B cell (primary cell): ENCODE measurements at regions not wholly inside any gene's neighbourhood (a gene's known extent, or its start where the extent isn't known, plus 50 kb on each side); places are given as distances from the start of the nearest gene placed in this dataset.

Experiments
- ATAC-seq: fragments of 200-7000 bp; cut with Tn5 transposase; one replicate; pipeline ENCODE4 v1.10.0; 2021; ENCODE audit warnings: low read depth, mild to moderate bottlenecking, moderate number of reproducible peaks, moderate library complexity
- CTCF ChIA-PET: fragments of 350-600 bp; sonication (Branson Sonifier 250); formaldehyde crosslinking; loops from one replicate; lab custom pipeline; 2021; ENCODE audit warnings: antibody characterized with exemption, inconsistent platforms; lab: Charles Lee
- POLR2A ChIA-PET: fragments of 350-600 bp; sonication (Branson Sonifier 250); formaldehyde crosslinking; loops from one replicate; lab custom pipeline; 2021; ENCODE audit warnings: antibody characterized with exemption; lab: Charles Lee
- DNase-seq: peaks from one replicate; pipeline ENCODE4 v3.0.0; 2013
- H2AFZ ChIP-seq: 2 replicates; pipeline ENCODE4 v1.6.1; 2012; ENCODE audit warnings: mild to moderate bottlenecking, low read depth, low read length; ENCODE audit not compliant: insufficient read depth, poor library complexity, severe bottlenecking
- H3K27ac ChIP-seq, 2 donors: 1 replicate in 1 of 2; 2 replicates in 1 of 2; pipeline ENCODE4 v1.5.1; 2012 to 2013; ENCODE audit warnings: low read length in 2 of 2, mild to moderate bottlenecking in 2 of 2, moderate library complexity in 1 of 2
- H3K27me3 ChIP-seq, 4 experiments: fragments of 200-600 bp in 1 of 4; sonication (generic) in 1 of 4; replicated peaks in 1 of 4; 1 replicate in 2 of 4; 2 replicates in 2 of 4; pipeline versions ENCODE4 v1.6.1 to v1.7.0; 2013 to 2016; ENCODE audit warnings: low read length in 3 of 4, mild to moderate bottlenecking in 2 of 4, mixed read lengths in 1 of 4, moderate library complexity in 1 of 4; ENCODE audit not compliant: insufficient read depth in 4 of 4, control insufficient read depth in 3 of 4; ENCODE audit errors: control extremely low read depth in 1 of 4
- H3K36me3 ChIP-seq, 2 experiments: replicated peaks in 1 of 2; 1 replicate in 1 of 2; 2 replicates in 1 of 2; pipeline versions ENCODE4 v1.6.1 to v1.7.1; 2013; ENCODE audit warnings: low read length in 1 of 2; ENCODE audit not compliant: insufficient read depth in 2 of 2, control insufficient read depth in 1 of 2; ENCODE audit errors: control extremely low read depth in 1 of 2, extremely low read depth in 1 of 2
- H3K4me1 ChIP-seq, 2 donors: fragments of 200-600 bp in 1 of 2; sonication (generic) in 1 of 2; 1 replicate in 1 of 2; 2 replicates in 1 of 2; pipeline versions ENCODE4 v1.5.1 to v1.6.1; 2013 to 2017; ENCODE audit warnings: low read length in 2 of 2; ENCODE audit not compliant: control insufficient read depth in 2 of 2, insufficient read depth in 2 of 2
- H3K4me2 ChIP-seq: replicated peaks from 2 replicates; pipeline ENCODE3; 2012; ENCODE audit warnings: mild to moderate bottlenecking, low read depth, low read length; ENCODE audit not compliant: poor library complexity, severe bottlenecking
- H3K4me3 ChIP-seq, 5 experiments: fragments of 200-600 bp in 1 of 5; sonication (generic) in 1 of 5; 1 replicate in 3 of 5; 2 replicates in 2 of 5; pipeline versions ENCODE4 v1.5.1 to v1.7.0; 2011 to 2016; ENCODE audit warnings: low read length in 4 of 5, mild to moderate bottlenecking in 4 of 5, low read depth in 2 of 5, control low read depth in 1 of 5, moderate library complexity in 1 of 5; ENCODE audit not compliant: insufficient read depth in 1 of 5; ENCODE audit errors: control extremely low read depth in 1 of 5, extremely low read depth in 1 of 5
- H3K79me2 ChIP-seq: fragments of 200-600 bp; sonication (generic); one replicate; pipeline ENCODE4 v1.6.0; 2016; ENCODE audit warnings: low read length; ENCODE audit not compliant: control insufficient read depth, insufficient read depth
- H3K9ac ChIP-seq: fragments of 200-600 bp; sonication (generic); 2 replicates; pipeline ENCODE4 v1.6.1; 2017; ENCODE audit warnings: mild to moderate bottlenecking, low read length, moderate library complexity
- H3K9me3 ChIP-seq, 3 donors: one replicate each; pipeline versions ENCODE4 v1.6.1 to v1.7.1; 2013; ENCODE audit warnings: low read length in 2 of 3; ENCODE audit not compliant: control insufficient read depth in 2 of 3, insufficient read depth in 1 of 3; ENCODE audit errors: control extremely low read depth in 1 of 3
- H4K20me1 ChIP-seq: 2 replicates; pipeline ENCODE4 v1.6.0; 2012; ENCODE audit warnings: mild to moderate bottlenecking, low read length; ENCODE audit not compliant: insufficient read depth, control insufficient read depth, poor library complexity, severe bottlenecking
- H3K27ac Mint-ChIP-seq: one replicate; pipeline ENCODE4 v1.8.0; 2021; ENCODE audit warnings: mixed read lengths
- H3K27me3 Mint-ChIP-seq: one replicate; pipeline ENCODE4 v1.8.0; 2021; ENCODE audit warnings: mixed read lengths
- H3K4me1 Mint-ChIP-seq: one replicate; pipeline ENCODE4 v1.8.0; 2021; ENCODE audit warnings: mixed read lengths
- H3K4me3 Mint-ChIP-seq: one replicate; pipeline ENCODE4 v1.8.0; 2021; ENCODE audit warnings: mixed read lengths
- H3K9me3 Mint-ChIP-seq: one replicate; pipeline ENCODE4 v1.8.0; 2022; ENCODE audit warnings: mixed read lengths; ENCODE audit not compliant: insufficient read depth
- EZH2 ChIP-seq: IDR thresholded peaks from 2 replicates; pipeline ENCODE4 v1.6.1; 2012; ENCODE audit warnings: borderline replicate concordance, low read depth, mild to moderate bottlenecking, moderate library complexity, low read length; ENCODE audit not compliant: insufficient read depth, poor library complexity, severe bottlenecking
- WGBS: methylation state at CpG from one replicate; pipeline ENCODE4 v1.1.5; 2013; ENCODE audit warnings: missing lambda C conversion rate; ENCODE audit not compliant: insufficient coverage; 5-methylcytosine and 5-hydroxymethylcytosine counted together
- intact Hi-C: fragments of 100-400 bp; cut with micrococcal nuclease; formaldehyde crosslinking; loops from one replicate; pipeline ENCODE4 v1.10.0; 2022
- TF ChIP-seq, protein P1 (sequence below): fragments of 200-600 bp; IDR thresholded peaks from one replicate; pipeline ENCODE4 v1.8.0; 2022; ENCODE audit warnings: antibody characterized with exemption, mild to moderate bottlenecking

DNA sequence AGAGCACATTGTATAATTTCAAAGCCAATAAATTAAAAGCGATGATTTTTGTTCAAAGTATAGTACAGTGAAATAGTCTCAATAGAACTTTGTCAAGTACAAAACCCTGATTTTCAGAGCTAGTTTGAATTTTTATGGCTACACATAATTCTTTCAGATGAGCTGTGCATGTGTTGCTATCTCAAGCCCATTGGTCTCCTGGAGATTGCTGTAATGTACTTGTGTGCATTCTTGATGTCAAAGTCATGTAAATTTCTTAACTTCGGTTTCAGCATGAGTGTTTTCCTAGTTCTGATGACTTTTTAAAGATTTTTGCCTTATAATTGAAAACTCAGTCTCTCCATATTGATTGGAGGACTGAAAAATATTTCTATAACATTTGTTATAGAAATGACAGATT is 200.8 kb downstream of the CEP135 start:
- H3K4me3 ChIP-seq: no peak overlapping the region
- Mint-ChIP-seq H3K9me3 (no peaks in the 10 kb centered on the region), H3K4me3 (no peak overlapping the region), H3K27ac (no peak overlapping the region), H3K27me3 (peaks cover 3% of the 10 kb centered on the region), H3K4me1 (no peaks in the 10 kb centered on the region)
- H4K20me1 ChIP-seq: no peaks in the 10 kb centered on the region
- H2AFZ ChIP-seq: no peak overlapping the region
- ChIA-PET POLR2A (no interaction called here), CTCF (no interaction called here)
- intact Hi-C loops: no loop called here
- no peak overlapping the region for H3K27ac ChIP-seq
- H3K9me3 ChIP-seq: no peaks in the 10 kb centered on the region
- TF ChIP-seq, protein P1, sequence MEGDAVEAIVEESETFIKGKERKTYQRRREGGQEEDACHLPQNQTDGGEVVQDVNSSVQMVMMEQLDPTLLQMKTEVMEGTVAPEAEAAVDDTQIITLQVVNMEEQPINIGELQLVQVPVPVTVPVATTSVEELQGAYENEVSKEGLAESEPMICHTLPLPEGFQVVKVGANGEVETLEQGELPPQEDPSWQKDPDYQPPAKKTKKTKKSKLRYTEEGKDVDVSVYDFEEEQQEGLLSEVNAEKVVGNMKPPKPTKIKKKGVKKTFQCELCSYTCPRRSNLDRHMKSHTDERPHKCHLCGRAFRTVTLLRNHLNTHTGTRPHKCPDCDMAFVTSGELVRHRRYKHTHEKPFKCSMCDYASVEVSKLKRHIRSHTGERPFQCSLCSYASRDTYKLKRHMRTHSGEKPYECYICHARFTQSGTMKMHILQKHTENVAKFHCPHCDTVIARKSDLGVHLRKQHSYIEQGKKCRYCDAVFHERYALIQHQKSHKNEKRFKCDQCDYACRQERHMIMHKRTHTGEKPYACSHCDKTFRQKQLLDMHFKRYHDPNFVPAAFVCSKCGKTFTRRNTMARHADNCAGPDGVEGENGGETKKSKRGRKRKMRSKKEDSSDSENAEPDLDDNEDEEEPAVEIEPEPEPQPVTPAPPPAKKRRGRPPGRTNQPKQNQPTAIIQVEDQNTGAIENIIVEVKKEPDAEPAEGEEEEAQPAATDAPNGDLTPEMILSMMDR: no peak
- H3K4me2 ChIP-seq: no peak overlapping the region
- no peaks in the 10 kb centered on the region for H3K36me3 ChIP-seq
- no CpG with 5 or more reads among the region's 2 CpGs for WGBS
- no peaks in the 10 kb centered on the region for H3K79me2 ChIP-seq
- DNase-seq (no peak), ATAC-seq (no peak)
- H3K4me1 ChIP-seq: no peaks in the 10 kb centered on the region
- H3K9ac ChIP-seq: no peak overlapping the region
- no peaks in the 10 kb centered on the region for H3K27me3 ChIP-seq

DNA sequence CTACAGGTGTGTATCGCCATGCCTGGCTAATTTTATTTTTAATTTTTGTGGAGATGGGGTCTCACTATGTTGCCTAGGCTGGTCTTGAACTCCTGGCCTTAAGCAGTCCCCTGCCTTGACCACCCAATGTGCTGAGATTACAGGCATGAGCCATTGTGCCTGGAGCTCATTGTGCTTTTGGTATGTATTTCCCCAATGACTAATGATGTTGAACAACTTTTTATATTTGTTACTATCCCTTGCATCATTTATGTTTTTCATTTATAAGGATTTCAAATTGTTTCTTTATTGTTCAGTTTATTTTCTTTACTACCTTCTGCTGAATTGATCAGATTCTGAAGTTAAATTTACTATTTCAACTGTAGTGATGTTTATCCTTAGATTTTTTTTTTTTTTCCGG is 199.7 kb downstream of the CEP135 start:
- Mint-ChIP-seq H3K9me3 (no peaks in the 10 kb centered on the region), H3K4me3 (no peak overlapping the region), H3K4me1 (no peaks in the 10 kb centered on the region), H3K27ac (no peak overlapping the region), H3K27me3 (peaks cover 8% of the 10 kb centered on the region)
- Histone ChIP-seq H3K4me3 (no peak overlapping the region), H3K9me3 (no peaks in the 10 kb centered on the region), H3K4me1 (no peaks in the 10 kb centered on the region), H4K20me1 (no peaks in the 10 kb centered on the region), H2AFZ (no peak overlapping the region), H3K27ac (no peak overlapping the region), H3K9ac (no peak overlapping the region), H3K36me3 (no peaks in the 10 kb centered on the region), H3K27me3 (no peaks in the 10 kb centered on the region), H3K4me2 (no peak overlapping the region), H3K79me2 (no peaks in the 10 kb centered on the region)
- no peak for ATAC-seq
- intact Hi-C loops: no loop called here
- 100% methylated on average over 1 of the region's 2 CpGs for WGBS
- CTCF ChIA-PET: interaction anchor here (0.7 kb wide), 1 partner anchor 459 kb away, joined by 3 read pairs; no protein-coding TSS in a partner anchor
- POLR2A ChIA-PET: no interaction called here
- no peak for TF ChIP-seq EZH2
- TF ChIP-seq, protein P1: no peak
- no peak for DNase-seq
